ENCODE measurements at regions not wholly inside any gene's neighbourhood (a gene's known extent, or its start where the extent isn't known, plus 50 kb on each side); places are given as distances from the start of the nearest gene placed in this dataset.

GRCh38 chr13:99614465-99614885 is 113.2 kb downstream of the TM9SF2 start:
- Histone ChIP-seq H2BK5ac (ENCODE audit: low read depth, low read length) (0 out of 2 replicates have a peak overlapping the region, but pooled peaks have one; percentile 8), H3K4me1 (replicated peaks in 1 of 4; ENCODE audit: control insufficient read depth in 3 of 4, insufficient read depth in 4 of 4, low read length in 3 of 4) (peaks cover 0 to 5% (median 3%) of the 10 kb centered on the region in 4 experiments; a peak in 4 of 7 replicates), H3K23me2 (ENCODE audit: low read depth, low read length) (no peaks in the 10 kb centered on the region), H3K27ac (ENCODE audit: low read depth, low read length) (no peak overlapping the region), H3K79me1 (ENCODE audit: low read depth, low read length) (no peaks in the 10 kb centered on the region; the same call in 1 of the 2 replicates), H4K5ac (ENCODE audit: insufficient read length, low read depth, low read length) (no peak overlapping the region), H2BK120ac (replicated peaks; ENCODE audit: low read depth, low read length) (no peak overlapping the region), H3K14ac (ENCODE audit: insufficient read length) (no peak overlapping the region), H3K36me3 (ENCODE audit: control insufficient read depth in 2 of 4, insufficient read depth in 4 of 4, low read length in 3 of 4) (no peaks in the 10 kb centered on the region), H3K4ac (replicated peaks; ENCODE audit: insufficient read length, low read depth, low read length) (peak overlapping the region; percentile 9), H4K8ac (ENCODE audit: extremely low read depth, insufficient read depth, low read length) (no peak overlapping the region), H3K4me3 (ENCODE audit: extremely low read depth in 1 of 4, insufficient read depth in 2 of 4, low read depth in 3 of 4, low read length in 4 of 4) (no peak overlapping the region), H2BK12ac (ENCODE audit: low read depth, low read length) (peak overlapping the region; percentile 75; the same call in 1 of the 2 replicates), H2AFZ (ENCODE audit: low read length) (no peak overlapping the region), H2BK15ac (ENCODE audit: low read length) (0 out of 2 replicates have a peak overlapping the region, but pooled peaks have one; percentile 97), H4K20me1 (replicated peaks in 1 of 2; ENCODE audit: control insufficient read depth in 1 of 2, insufficient read depth in 2 of 2, low read length in 2 of 2) (no peaks in the 10 kb centered on the region), H3K9ac (replicated peaks in 1 of 4; ENCODE audit: extremely low read depth in 1 of 4, low read depth in 3 of 4, low read length in 3 of 4) (no peak overlapping the region), H3K23ac (ENCODE audit: insufficient read length) (no peak overlapping the region), H3K4me2 (ENCODE audit: insufficient read depth in 1 of 2, low read depth in 2 of 2, low read length in 2 of 2) (no peak overlapping the region), H4K91ac (replicated peaks; ENCODE audit: insufficient read length, low read length) (no peak overlapping the region), H3K18ac (ENCODE audit: extremely low read depth, low read length) (no peak overlapping the region), H3K79me2 (ENCODE audit: control insufficient read depth in 1 of 2, insufficient read depth in 2 of 2, low read length in 2 of 2) (no peaks in the 10 kb centered on the region), H3K9me3 (ENCODE audit: insufficient read depth in 2 of 2, low read depth in 1 of 2, low read length in 1 of 2) (no peaks in the 10 kb centered on the region), H2AK5ac (ENCODE audit: low read depth, low read length) (no peak overlapping the region), H3K56ac (replicated peaks; ENCODE audit: insufficient read length, low read depth, low read length) (no peak overlapping the region), H3K27me3 (replicated peaks in 1 of 4; ENCODE audit: control insufficient read depth in 3 of 4, extremely low read depth in 1 of 4, insufficient read depth in 3 of 4, low read length in 3 of 4) (no peaks in the 10 kb centered on the region), H2BK20ac (ENCODE audit: low read length) (no peak overlapping the region)
- FAIRE-seq, result peak; percentile 55
- TF ChIP-seq GTF2F1 (IDR thresholded peaks at IDR 0.05; ENCODE audit: borderline replicate concordance, low read depth, low read length) (no peak), ATF3 (IDR thresholded peaks at IDR 0.05; ENCODE audit: insufficient read depth, low read depth, low read length) (no peak), CHD2 (IDR thresholded peaks at IDR 0.05; ENCODE audit: low read length) (no peak), SUZ12 (IDR thresholded peaks at IDR 0.05; ENCODE audit: low read length) (no peak), RAD21 (IDR thresholded peaks at IDR 0.05 in 1 of 2, conservative IDR thresholded peaks at IDR 0.05 in 1 of 2; ENCODE audit: low read depth in 2 of 2, low read length in 2 of 2) (peak; percentile 32 to 50; a peak in 3 of 4 replicates), CTCF (IDR thresholded peaks at IDR 0.05; ENCODE audit: control extremely low read depth in 1 of 3, insufficient read depth in 1 of 3, low read depth in 1 of 3, low read length in 3 of 3) (peak in 2 of 3 experiments; percentile 41 to 47; a peak in 3 of 4 replicates), POLR2AphosphoS5 (IDR thresholded peaks at IDR 0.05; ENCODE audit: low read depth, low read length) (no peak), HDAC2 (IDR thresholded peaks at IDR 0.05; ENCODE audit: borderline replicate concordance in 1 of 2, low read depth in 2 of 2, low read length in 2 of 2) (0 out of 4 replicates have a peak, but pooled peaks of 1 of the 2 experiments have one; percentile 18)
- TF ChIP-seq, protein P1, sequence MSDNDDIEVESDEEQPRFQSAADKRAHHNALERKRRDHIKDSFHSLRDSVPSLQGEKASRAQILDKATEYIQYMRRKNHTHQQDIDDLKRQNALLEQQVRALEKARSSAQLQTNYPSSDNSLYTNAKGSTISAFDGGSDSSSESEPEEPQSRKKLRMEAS (IDR thresholded peaks at IDR 0.05), result no peak
- CTCF ChIA-PET (ENCODE audit: partially characterized antibody), result interaction anchor here (0.5 to 4.5 kb wide), 12 partner anchors 13 to 935 kb away, joined by 3 to 31 read pairs (median 4); no protein-coding TSS in a partner anchor
- POLR2A ChIA-PET (ENCODE audit: partially characterized antibody), result interaction anchor here (1.0 to 1.9 kb wide), 3 partner anchors 9 to 368 kb away, joined by 4 to 6 read pairs (median 4); partner anchors contain the start of gene ZIC2
- no peak for DNase-seq (ENCODE audit: low read depth in 1 of 2, low spot score in 2 of 2)
- 79% methylated on average over 9 of the region's 9 CpGs; no CpG with 5 or more reads in 1 of the 2 experiments for WGBS, 2 experiments (ENCODE audit: extremely low coverage in 1 of 2, insufficient coverage in 1 of 2, insufficient read length in 1 of 2, insufficient replicate concordance in 2 of 2, low coverage in 1 of 2, low lambda C conversion rate in 2 of 2, missing lambda C conversion rate in 1 of 2)

All from H1 (cell line).